ENCODE measurements at regions not wholly inside any gene's neighbourhood (a gene's known extent, or its start where the extent isn't known, plus 50 kb on each side); places are given as distances from the start of the nearest gene placed in this dataset.

DNA sequence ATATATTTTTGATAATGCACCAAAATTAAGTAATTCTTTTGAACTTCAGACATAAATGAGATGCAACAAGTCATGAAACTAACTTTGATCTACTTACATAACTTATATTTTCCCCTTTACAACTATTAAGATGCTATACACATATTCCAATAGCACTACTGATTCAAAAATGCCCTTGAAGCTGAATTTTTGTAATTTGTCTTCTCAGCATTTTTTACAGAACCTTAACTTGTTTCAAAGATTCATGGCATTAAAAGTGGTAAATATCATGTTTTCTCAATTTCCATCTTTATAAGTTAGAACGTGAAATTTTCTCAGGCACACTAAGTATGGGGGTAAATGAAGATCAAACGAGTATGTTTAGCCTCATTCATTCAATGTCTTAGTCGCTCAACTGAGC lies 460.0 kb upstream of the FAM241A start:
- TF ChIP-seq EZH2 (IDR thresholded peaks at IDR 0.05) (no peak), POLR2AphosphoS5 (IDR thresholded peaks at IDR 0.05; ENCODE audit: borderline replicate concordance, low read depth, low read length) (no peak), FOXP2 (optimal IDR thresholded peaks at IDR 0.05; ENCODE audit: control extremely low read depth, extremely low read length, insufficient read depth) (no peak)

All from SK-N-MC (cell line).